PC-3 (cell line): ENCODE measurements at regions not wholly inside any gene's neighbourhood (a gene's known extent, or its start where the extent isn't known, plus 50 kb on each side); places are given as distances from the start of the nearest gene placed in this dataset.

Source experiments
- EZH2 ChIP-seq: fragments of 300-600 bp; sonication (generic); IDR thresholded peaks from one replicate; pipeline ENCODE4 v1.6.1; 2017; ENCODE audit warnings: antibody characterized with exemption, mild to moderate bottlenecking, low read length; ENCODE audit not compliant: unreplicated experiment
- EZH2phosphoT487 ChIP-seq: fragments of 300-600 bp; sonication (generic); IDR thresholded peaks from 2 replicates; pipeline ENCODE4 v1.6.1; 2018; ENCODE audit warnings: mild to moderate bottlenecking, antibody characterized with exemption, low read length, borderline replicate concordance
- TF ChIP-seq, protein P1 (sequence below): fragments of 300-600 bp; sonication (generic); conservative IDR thresholded peaks from 2 replicates; pipeline ENCODE4 v1.5.1; 2017; ENCODE audit warnings: antibody characterized with exemption, low read depth, mild to moderate bottlenecking, low read length

DNA sequence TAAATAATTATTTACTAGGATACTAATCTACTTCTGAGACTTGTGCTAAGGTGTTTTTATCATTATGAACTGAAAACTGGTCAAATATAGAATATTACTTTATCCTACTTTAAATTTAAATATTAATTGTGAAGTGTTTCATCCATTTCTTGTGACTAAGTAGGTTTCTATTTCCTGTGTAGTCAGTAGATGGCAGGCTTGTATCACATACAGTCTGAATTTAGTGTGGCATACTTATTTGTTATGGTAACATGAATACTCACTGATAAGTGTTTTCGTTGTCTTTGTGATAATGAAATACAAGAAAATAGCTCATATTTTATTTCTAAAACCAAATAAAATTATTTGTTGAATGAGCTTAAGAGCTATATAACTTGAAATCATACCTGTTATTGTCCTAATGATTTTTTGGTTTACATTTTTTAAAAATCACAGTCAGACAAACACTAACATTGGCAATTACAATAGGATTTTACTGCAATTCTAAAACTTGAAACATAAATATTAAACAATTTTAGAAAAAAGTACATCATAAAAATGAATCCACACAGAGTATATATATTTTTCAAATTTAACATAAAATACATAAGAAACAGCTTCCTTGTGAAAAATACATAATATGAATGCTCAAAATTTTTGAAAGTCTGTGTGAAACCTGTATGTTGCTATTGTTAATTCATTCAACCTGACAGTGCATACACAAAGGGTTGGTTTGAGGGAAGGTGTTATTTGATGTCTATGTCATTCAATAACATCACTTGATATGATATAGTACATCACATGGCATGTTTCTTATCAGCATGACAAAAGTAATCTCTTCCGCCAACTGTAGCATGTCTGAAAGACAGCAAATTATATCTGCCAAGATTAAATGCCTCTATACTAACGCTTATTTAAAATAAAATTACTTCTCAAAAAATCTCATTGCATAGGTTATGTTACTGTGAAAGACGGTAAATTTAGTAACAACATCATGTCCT is 904.8 kb upstream of the PCDH20 start:
- TF ChIP-seq, protein P1, sequence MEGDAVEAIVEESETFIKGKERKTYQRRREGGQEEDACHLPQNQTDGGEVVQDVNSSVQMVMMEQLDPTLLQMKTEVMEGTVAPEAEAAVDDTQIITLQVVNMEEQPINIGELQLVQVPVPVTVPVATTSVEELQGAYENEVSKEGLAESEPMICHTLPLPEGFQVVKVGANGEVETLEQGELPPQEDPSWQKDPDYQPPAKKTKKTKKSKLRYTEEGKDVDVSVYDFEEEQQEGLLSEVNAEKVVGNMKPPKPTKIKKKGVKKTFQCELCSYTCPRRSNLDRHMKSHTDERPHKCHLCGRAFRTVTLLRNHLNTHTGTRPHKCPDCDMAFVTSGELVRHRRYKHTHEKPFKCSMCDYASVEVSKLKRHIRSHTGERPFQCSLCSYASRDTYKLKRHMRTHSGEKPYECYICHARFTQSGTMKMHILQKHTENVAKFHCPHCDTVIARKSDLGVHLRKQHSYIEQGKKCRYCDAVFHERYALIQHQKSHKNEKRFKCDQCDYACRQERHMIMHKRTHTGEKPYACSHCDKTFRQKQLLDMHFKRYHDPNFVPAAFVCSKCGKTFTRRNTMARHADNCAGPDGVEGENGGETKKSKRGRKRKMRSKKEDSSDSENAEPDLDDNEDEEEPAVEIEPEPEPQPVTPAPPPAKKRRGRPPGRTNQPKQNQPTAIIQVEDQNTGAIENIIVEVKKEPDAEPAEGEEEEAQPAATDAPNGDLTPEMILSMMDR, result peak; percentile 60; the same call in 1 of the 2 replicates
- TF ChIP-seq EZH2 (no peak), EZH2phosphoT487 (no peak)
